ENCODE measurements at regions not wholly inside any gene's neighbourhood (a gene's known extent, or its start where the extent isn't known, plus 50 kb on each side); places are given as distances from the start of the nearest gene placed in this dataset.

GRCh38 chr13:85255978-85256377 lies 543.2 kb downstream of the SLITRK6 start:
- no peak for TF ChIP-seq CTCF (IDR thresholded peaks at IDR 0.05)
- TF ChIP-seq POLR2A (IDR thresholded peaks at IDR 0.05), result no peak

Measured in stomach (tissue), 4 donors.